Hematopoietic multipotent progenitor cell (in vitro differentiated cells): ENCODE measurements at regions not wholly inside any gene's neighbourhood (a gene's known extent, or its start where the extent isn't known, plus 50 kb on each side); places are given as distances from the start of the nearest gene placed in this dataset.
A peak's percentile ranks its signal among the peaks of the same experiment; 100 is the strongest.

ENCODE experiments used
- DNase-seq, 3 donors: peaks; one replicate each; pipeline ENCODE4 v3.0.0-alpha.2; 2011 to 2015; ENCODE audit warnings: low read depth in 2 of 3, low spot score in 2 of 3

DNA sequence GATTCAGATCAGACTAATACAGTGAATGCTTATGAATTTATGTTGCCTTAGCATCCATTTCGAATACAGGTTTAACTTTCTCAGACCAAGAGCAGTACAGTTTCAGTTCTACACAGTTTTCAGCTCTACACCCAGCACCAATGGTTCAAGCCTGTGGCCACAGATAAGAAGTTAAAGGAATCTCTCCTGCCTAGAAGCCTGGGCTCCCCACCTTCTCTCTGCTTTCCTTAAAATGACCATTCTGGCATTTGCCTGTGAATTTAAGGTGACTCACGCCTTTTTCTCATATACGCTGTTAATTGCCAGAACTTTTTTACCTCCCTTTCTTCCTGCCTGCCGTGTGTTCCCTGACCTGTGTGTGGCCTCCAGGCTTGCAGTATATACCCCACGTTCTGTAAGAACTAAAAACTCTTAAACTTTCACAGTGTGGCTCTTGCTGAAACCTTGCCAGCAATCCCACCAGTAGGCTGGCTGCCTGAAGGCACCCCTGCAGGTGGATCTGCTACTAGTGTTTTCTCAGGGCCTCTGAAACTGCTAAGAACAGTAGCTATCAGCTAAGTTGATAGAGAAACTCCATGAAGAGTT, 692.8 kb upstream of the CDH18 start:
- DNase-seq: no peak

DNA sequence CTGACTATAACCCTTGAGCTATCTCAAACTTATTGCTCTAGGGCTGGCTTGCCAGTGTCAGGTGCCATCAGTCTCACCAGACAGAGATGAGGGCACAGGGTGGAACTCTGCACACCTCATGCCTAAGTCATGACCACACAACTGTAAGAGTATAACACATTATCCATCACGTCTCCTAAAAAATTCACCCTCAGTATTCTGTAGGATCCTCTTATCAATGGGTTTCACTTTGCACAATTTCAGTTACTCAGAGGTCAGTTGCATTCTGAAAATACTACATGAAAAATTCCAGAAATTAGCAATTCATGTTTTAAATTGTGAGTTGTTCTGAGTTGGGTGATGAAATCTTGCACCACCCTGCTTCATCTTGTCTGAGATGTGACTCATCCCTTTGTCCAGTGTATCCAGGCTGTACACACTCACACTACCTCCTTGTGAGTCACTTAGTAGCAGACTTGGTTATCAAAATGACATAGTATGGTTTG, 690.9 kb upstream of the CDH18 start:
- DNase-seq: no peak

DNA sequence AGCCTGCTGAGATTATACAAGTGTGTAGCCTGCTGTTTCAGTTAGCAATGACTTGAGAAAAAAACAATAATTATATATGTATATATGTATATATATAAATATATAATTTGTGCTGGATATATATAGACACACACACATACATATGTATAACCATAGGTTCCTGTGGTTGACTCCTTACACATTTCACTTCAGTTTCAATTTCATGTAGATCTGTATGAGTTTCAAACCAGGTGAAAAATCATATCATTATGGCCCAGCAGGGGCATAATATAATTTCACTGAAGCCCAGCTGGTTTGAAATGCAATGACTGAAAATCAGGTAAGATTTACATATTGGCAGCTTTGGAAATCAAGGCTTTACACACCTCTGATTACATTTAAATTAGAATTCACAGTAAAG, 690.4 kb upstream of the CDH18 start:
- DNase-seq: no peak

- DNase-seq: no peak
These were observed 672.6 kb upstream of the CDH18 start for GRCh38 chr5:20660588-20660987.

GRCh38 chr5:20656262-20656661, 668.3 kb upstream of the CDH18 start:
- no peak for DNase-seq

DNA sequence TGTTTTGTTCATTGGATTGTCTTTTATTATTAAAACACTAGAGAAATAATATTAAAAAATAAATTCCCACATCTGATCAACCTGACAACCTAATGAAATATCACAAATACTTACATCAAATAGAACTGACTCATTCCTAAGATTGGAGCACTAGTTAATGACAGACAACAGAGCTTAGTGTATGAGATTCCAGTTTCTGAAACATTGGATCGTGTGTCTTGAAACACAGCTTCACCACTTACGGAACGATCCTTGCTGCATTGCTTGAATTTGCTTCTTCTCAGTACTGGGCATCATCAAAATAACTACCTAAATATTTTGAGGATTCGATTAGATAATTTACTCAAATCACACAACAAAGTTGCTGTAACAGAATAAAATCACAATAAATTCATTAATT, 667.2 kb upstream of the CDH18 start:
- DNase-seq: no peak

DNA sequence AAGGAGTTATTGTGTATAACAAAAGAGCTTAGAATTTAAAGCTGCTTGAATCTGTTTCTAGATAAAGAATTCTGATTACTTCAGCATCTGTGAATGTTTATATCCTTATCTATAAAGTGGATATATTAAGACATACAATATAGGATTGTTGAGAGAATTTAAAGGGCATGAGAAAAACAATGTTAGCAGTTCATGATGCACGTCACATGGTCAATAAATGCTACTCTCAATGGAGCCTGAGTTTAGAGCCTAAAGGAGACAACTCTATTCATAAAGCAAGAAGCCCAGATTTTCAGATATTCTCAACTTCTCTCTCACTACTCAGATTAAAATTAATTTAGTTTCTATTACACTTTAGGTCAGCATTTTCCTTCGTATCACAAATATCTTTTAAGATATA, 666.7 kb upstream of the CDH18 start:
- no peak for DNase-seq

DNA sequence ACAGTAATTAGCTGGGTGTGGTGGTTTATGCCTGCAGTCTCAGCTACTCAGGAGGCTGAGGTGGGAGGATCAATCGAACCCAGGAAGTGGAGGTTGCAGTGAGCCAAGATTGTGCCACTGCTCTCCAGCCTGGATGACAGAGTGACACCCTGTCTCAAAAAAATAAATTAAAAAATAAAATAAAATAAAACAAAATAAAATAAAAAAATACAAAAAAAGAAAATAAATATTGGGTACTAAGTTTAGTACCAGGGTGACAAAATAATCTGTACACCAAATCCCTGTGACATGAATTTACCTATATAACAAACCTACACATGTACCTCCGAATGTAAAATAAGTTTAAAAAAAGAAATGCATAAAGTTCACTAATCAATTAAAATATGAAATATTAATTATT, 666.0 kb upstream of the CDH18 start:
- DNase-seq: no peak

- DNase-seq: no peak
These were observed 662.0 kb upstream of the CDH18 start for GRCh38 chr5:20649966-20650365.

GRCh38 chr5:20648981-20649380, 661.0 kb upstream of the CDH18 start:
- no peak for DNase-seq

- DNase-seq: no peak
These were observed 648.7 kb upstream of the CDH18 start for GRCh38 chr5:20636686-20637085.

GRCh38 chr5:20619591-20619990, 631.6 kb upstream of the CDH18 start:
- DNase-seq: no peak

DNA sequence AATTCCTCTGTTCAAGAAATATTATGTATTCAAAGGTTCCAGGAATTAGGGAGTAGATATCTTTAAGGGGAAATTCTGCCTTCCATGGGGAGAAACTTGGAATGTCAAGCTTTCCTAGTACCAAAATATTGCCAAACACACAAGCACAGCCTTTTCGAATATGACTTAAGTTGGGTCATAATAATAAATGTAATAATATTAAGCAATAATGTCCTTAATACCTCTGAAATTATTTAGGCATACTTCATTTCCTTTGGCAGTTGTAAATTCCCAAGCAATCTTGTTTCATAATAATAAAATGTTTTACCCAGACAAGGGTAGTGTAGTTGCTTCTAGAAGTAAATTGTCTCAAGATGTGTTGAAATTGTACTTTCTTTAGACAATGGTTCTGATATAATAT, 630.3 kb upstream of the CDH18 start:
- no peak for DNase-seq

DNA sequence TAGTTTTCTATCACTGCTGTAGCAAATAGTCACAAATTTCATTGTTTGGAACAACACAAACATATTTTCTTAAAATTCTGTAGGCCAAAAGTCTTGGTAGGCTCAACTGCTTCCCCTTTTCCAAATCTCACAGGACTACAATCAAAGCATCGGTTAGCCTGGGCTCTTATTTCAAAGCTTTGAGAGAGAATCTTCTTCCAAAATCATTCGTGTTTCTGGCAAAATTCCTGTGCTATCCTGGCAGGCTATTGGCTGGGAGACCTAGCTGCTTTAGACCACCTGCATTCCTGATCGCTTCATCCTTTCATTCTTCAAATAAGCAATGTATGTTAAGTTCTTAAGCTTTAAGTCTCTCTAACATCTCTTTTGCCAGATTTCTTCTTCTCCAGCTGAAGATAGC, 629.8 kb upstream of the CDH18 start:
- DNase-seq: no peak

GRCh38 chr5:20615888-20616563, 628.0 kb upstream of the CDH18 start:
- DNase-seq: no peak

- DNase-seq: peak in 1 of 3 donors; percentile 22
These were observed 623.6 kb upstream of the CDH18 start for GRCh38 chr5:20611620-20612019.

DNA sequence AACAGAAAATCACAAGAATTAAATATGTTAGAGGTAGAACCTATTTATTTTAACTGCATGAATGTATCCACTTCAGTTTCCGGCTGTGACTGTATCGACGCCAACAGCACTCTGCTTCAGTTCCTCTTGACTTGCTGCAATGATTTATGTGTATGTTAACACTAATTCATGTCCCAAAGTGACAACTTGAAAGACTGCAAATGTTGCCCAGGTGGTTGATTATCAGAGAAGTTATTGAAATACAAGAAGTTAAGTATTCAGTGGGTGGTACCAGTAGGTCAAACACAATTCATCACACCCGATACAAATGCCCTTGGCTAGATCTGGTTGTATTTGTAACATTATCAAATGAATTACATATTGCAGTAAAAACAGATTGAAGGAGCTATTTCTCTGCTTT, 622.7 kb upstream of the CDH18 start:
- DNase-seq: peak in 2 of 3 donors; percentile 28 to 78

GRCh38 chr5:20609126-20609525, 621.1 kb upstream of the CDH18 start:
- no peak for DNase-seq

DNA sequence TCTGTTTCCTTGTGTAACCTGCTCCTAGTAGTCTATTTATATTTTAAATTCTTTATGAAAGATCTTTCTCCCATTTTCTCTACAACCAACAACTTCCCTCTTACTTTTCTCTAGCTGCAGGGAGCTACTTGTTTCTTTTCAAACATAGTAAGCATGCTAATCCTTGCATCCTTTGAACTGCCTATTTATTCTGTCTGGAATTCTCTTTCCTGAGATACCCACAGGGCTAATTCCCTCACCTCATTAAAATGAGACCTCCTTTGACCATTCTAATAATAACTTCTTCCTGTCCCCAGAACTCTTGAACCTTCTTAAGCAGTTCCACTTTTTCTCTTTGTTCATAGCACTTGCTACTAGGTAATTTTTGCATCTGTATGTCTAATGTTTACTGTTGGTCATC, 620.6 kb upstream of the CDH18 start:
- DNase-seq: no peak

DNA sequence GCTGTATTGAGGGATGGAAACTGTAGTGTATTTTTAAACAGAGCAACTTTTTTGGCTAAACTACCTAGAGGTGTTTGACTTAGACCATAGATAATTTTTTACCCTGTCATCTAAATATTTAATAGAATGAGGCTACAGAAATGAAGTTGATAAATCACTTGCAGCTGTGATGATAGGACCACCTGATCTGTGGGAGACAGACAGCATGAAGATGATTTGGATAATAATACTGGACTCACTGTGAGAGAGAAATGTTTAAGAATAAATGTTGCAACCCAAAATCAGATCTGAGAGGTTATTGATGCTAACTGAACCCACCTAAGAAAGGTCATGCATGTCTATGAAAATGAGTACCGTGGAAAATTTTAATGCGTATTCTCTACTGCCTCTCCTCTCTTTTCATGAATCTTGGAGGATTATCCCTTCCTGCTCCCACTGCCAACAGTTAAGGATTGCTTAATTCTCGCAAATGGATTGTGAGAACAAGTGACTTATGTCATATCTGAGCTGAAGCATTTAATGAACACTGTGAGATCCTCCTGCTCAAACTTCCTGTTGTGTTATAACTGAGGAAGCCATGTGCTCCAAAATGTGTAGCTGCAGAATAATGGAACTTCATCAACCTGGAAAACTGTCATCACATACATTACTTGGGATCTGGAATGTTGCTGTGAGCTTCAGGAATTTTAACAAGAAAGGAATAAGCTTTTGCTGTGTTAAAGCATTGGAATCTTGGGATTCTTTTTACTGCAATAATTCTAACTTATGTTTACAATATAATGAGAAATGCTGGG, 617.9 kb upstream of the CDH18 start:
- no peak for DNase-seq

DNA sequence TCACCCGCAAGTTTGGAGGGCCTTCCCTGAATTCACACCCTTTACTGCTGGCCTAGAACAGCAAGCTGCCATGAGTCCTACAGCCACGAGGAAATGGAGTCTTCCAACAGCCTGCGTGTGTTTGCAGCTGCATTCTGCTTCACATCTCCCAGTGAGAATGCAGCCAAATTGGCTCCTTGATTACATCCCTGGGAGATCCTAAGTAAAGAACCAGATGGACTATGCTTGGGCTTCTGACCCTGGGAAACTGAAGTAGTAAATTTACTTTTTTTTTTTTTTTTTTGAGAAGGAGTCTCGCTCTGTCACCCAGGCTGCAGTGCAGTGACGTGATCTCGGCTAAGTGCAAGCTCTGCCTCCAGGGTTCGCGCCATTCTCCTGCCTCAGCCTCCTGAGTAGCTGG, 617.0 kb upstream of the CDH18 start:
- no peak for DNase-seq

DNA sequence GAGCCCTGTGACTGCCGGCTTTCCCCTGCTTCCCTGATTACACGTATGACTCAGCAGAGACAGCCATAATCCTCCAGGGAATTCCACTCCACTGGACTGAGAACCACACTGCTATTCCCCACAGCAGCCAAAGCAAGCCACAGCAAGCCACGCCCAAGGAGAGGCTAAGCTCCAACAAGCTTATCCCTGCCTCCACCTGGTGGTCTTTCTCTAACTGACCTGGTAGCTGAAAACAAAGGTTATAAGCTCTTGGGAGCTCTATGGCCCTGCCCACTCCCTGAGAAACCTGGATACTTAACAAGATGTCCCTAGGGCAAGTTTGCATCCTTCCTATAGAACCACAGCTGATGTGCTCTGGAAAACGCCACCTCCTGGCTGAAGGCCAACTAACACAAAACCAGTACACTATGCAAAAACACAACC, 613.7 kb upstream of the CDH18 start:
- DNase-seq: no peak
